NCI-H526 (cell line): ENCODE measurements at regions not wholly inside any gene's neighbourhood (a gene's known extent, or its start where the extent isn't known, plus 50 kb on each side); places are given as distances from the start of the nearest gene placed in this dataset.

Source experiments
- DNase-seq, 2 experiments: peaks; one replicate each; lab custom pipeline; 2025; lab: John Stamatoyannopoulos, UW

DNA sequence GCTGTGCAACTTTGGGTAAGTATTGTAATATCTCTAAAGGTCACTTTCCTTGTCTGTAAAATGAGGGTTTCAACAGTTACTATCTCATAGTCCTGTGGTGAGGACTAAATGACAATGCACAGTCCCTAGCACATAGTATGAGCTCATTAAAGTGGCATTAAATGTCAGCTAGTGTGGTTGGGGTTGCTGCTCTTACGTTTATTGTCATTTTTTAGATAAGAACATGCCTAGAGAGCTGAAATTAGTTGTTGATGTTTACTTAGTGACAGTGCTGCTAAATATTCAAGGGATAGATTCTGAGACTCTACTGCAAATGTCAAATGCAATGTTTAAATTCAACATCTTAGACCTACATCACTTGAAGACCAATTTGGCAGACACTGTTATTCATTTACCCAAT lies 356.1 kb upstream of the ETAA1 start:
- no peak for DNase-seq

DNA sequence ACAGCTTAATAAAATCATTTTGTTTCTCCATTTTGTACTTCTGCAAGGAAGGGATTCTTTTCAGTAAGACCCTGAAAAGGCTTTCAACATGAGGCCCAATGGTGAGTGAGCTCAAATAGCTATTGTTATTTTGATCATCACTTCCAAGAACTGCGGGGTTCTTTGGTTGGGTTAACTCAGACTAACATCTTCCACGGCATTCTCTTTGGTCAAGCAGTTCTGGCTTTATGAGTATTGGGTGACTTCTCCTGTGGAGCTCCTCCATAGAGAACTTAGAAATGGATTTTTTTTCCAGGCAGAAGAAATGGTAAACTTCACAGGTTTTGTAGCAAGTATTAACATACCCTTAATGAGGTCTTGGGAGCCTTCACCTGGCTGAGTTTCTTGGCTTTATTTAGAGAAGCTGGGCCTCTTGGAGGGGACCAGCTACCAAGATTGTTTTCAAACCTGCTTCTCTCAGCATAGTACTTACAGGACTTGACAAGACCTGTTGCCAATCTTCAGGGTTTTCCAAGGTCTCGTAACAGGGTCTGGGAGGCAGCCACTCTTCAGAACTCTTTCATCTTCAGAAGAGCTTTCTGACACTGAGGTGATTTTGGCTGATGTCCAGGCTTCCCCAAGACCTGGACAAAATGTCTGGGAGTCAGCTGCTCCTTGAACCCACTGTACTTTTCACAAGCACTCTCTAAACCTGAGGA lies 353.2 kb upstream of the ETAA1 start:
- DNase-seq = no peak

DNA sequence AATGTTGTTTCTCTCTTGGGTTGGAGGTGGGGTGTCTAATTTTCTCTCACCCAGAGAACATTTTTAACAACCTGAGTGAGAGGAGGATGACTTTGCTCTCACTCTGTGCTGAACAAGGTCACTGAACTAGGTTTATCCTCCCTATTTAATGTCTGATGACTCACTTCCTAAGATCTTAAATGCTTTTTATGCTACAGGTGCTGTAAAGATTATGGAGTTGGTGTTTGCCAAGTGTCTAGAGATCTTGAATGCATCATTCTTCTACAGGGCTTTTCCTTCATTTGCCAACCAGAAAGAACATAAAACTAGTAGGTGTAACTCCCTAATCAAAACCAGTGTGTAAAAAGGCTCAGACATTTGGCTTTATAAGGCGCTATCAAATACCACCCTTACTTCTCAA lies 350.5 kb upstream of the ETAA1 start:
- no peak for DNase-seq

DNA sequence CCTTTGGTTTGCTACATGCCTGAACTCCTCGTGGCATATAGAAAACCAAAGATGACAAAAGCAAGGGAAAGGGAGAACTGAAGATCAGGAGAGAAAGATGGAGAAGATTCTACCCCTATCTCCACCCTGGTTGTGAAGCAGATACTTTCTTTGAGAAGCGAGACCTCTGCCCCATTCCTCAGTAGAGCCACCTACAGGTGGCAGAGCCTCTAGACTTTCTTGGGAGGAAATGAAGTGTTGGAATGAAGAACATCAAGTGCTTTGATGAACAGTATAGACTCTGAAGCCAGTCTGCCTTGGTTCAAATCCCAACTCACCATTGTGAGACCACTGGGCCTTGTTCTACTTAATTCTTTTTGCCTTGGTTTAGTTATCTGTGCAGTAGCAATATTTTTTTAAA lies 348.8 kb upstream of the ETAA1 start:
- DNase-seq = no peak

DNA sequence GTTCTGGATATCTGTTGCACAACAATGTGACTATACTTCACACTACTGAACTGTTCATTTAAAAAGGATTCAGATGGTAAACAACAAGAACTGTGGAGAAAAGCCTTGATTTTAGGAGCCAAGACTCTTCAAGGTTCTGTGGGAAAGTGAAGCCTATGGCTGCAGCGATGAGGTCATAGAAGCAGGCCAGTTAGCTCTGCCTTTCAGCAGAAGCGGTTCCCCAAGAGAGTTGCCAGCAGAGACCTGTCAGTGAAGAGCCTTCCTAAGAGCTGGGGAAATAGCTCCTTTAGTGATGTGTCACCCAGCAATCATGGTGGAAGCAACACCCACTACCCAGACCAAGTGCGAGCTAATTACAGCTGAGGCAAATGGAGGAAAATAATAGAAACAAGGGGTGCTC lies 346.5 kb upstream of the ETAA1 start:
- no peak for DNase-seq

DNA sequence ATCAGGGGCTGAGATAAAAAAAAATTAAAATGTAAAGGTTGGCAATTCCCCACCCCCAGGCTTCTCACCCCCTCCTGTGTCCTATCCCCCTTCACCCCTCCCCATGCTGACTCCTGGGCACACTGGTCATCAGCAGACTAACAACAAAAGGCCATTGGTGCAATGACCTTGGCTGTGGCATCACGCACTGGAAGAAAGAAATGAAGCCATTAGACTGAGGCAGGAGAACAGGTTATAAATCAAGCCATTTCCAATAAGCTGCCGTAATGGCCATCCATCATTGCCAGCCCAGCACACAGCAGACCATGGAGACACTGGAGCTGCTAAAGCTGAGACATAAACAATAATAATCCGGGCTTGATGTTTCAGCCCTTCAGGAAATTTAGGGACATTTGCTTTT lies 342.4 kb upstream of the ETAA1 start:
- DNase-seq = no peak

DNA sequence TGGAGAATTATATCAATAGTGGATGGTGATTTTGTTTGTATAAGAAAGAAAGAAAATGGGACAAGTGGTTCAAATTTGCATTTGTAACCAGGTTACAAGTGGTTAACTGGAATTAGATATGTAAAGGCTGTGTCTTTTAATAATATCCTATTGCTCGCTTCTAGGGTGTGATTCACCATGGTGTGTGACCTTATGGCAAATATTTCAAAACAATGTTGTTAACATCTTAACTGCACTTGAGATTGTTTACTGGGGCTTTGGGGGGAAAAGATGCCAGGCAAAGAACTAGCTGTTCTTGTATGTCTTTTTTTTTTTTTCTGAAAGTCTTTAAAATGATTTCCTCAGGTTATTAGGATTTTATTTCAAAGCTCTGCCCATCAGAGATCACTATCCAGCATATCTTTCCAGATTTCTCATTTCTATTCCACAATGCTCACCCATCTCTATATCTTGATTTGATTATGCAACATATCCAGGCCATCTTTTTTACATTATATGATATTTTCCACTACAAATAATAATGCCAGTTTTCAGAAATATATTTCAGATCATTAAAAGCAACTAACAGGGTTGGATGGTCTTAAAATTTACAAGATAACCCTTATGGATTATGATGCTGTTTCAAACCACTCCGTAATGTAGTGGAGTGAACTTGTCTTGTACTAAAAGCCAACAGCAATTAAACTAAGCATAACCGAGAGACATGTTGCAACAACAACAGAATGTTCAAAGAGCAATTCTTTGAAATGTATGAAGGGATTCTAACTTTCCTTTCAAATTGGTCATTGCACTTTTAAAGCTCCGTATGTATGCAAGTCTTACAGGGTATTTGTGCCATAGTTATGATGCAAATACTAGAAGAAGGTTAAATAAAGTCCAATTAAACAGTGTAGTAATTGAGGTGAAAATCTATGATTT lies 341.5 kb upstream of the ETAA1 start:
- no peak for DNase-seq

DNA sequence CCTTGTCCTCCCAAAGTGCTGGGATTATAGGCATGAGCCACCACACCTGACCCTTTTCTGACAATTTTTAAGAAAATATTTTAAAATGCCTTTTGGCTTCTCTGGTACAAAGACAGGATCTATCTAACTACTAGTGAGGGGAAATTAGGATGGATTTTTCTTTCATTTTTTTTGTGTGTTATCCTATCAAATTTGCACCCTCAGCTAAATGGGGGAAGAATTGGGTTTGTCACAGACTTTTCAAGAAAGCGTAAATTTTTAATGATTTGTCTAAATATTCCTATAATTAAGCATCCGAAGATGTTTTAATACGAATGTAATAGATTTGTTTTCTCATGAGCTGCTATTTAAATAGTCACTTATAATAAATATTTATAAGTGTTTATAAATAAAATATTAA lies 340.0 kb upstream of the ETAA1 start:
- DNase-seq = no peak

DNA sequence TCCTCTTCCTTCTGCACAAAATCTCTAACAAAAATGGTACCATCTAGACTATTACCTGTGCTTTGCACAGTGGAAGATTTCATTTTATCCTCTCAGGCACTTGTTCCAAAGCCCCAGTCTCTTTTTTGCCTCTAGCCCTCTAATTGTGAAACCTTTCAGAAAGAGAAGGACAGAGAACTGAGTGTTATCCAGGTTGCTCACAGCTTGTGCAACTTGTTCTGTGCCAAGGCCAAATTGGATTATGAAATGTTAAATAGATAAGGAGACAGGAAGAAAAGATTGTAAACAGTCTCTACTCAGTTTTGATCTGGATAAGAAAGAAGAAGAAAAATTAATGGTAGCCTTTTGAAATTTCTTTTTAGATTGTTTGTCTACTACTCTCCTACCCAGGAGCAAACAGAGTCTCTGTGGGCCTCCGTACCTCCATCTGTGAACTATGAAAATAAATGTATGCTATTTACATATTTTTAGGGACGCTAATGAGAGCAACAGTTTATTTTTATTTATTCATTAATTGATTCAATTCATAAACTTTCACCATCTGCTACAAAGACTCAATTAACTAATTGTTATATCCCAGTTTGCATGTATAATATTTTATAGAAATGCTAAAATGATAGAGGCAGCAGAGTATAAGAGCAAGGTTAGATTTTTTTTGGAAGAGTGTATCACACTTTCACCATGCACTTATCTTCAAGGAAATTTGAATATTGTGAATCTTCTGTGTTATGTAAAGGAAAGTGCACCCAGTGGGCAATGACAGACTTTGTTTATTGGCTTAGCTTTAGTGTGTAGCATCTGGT lies 339.0 kb upstream of the ETAA1 start:
- DNase-seq = no peak

DNA sequence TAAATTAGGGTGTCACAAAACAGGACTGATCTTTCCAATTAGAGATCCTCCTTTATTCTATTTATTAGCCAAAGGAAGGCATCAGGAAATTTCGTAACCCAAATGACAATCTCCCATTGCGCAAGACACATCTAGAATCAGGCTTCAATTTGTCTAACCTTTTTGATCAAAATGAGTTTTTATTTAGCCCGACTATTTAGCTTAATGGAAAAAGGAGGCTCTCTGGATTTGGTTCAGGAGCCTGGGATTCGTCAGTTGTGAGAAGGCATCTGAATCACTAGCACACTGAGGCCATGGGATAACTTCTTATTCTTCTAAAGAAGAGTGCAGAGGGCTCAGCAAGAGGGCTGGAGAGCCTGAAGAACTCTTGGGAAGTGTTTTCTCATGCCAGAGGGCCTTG lies 332.1 kb upstream of the ETAA1 start:
- no peak for DNase-seq

DNA sequence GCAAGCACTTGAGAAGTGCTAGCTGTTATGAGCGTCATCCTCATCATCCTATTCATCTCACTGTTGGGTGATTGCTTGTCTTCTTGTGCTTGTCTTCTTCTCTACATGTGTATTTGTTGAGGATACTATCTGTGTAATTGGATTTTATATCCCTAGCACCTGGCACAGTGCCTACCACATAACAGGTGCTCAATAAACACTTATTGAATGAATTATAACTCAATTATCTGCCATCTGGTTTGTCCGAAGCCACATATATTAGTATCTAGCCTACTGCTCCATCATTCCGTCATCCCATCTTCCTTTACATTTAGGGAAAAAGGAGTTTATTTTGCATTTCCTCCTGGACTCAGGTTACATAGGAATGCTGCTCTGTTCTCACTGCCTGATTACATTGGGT lies 330.4 kb upstream of the ETAA1 start:
- DNase-seq = no peak

DNA sequence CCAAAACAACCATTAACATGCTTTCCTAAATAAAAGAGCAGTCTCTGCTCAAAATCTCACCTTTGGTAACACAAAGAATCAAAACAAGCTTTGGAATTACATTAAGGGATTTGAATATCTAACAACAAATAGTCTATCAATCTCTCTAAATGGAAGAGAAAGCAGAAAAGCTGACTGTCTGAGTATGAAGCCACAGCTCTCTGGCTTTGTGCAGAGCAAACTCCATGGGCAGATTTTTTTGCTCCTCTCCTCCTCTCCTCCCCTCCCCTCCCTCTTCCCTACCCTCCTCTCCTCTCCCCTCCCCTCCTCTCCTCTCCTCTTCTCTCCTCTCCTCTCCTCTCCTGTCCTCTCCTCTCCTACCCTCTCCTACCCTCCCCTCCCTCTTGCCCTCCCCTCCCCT lies 329.5 kb upstream of the ETAA1 start:
- DNase-seq = no peak

DNA sequence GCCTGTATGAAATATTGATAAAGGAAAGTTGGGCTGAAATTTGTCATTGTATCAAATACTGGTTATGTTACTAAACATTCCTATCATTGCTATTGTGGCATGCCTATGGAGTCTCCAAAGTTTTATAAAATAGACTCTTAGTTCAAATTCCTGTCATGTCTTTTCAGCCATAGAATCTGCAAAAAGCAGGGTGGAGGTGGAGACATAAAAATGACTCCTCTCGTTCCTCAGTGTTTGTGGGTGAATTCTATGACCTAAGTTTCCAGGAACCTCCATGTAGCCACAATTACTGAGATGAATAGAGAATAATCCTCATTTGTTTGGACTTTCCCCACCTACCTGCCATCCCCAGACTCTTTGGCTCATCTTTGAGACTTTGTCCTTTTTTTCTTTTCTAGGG lies 326.3 kb upstream of the ETAA1 start:
- DNase-seq = no peak

DNA sequence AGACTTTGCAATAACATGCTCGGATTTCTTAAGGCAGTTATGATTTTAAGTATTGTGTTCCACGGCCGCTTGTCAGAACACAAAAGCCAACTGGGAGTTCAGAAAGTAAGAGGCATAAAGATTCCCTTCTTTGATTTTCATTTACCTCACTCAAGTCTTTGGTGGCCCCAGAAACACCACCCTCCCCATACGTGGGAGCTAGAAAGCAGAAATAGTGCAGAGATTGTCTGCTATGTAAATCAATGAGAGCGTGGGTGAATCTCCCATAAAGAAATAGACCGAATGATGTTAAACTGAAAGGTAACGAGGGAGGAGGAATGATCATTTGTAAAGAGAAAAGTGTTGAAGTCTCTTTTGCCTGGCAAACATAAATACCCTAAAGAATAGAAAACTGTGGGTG lies 322.1 kb upstream of the ETAA1 start:
- no peak for DNase-seq

DNA sequence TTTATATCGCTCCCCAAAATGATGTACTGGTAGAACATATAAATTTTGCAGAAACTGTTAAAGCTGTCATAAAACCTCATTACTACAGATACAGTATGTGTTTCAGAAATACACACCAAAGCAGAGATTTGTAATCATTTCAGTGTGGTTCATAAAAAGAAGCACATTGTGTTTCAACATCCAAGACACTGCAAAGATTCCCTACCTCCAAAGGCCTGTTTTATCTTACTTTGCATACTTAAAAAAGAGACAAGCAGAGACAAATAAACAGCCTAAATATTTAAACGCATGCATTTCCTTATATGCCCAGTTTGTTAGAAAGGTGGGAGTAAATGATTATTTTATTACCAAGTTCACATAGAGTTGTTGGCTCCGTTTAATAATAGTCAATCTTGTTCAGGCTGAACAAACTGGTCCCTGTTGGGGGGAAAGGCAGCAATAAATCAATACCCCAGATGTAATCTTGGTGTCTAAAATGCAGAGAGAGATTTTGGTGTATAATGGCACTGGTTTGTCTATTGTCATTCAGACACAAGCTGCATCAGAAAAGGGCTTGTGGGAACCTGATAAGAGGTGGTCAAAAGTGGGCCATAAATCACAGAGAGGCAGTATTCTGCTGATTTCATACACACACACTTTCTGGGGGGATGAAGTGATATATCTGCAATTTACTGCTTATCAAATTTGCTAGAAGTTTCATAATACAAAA lies 321.4 kb upstream of the ETAA1 start:
- no peak for DNase-seq

DNA sequence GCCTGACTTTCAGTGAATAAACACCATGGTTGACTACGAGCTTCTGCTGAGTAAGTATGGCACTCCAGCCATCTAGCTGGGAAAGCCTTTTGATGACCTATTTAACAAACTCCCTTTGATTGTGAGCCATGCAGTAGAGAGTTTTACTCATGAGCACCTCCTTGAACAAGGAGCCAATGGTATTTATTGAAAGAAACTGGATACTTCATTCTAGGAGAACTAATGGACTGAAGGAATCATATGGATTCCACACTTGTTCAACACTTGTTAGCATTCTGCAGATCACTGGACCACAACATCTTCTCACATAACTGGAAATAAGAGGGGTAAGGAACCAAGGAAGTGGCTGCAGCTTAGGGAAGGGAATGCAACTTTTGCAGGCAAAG lies 320.9 kb upstream of the ETAA1 start:
- DNase-seq = no peak

DNA sequence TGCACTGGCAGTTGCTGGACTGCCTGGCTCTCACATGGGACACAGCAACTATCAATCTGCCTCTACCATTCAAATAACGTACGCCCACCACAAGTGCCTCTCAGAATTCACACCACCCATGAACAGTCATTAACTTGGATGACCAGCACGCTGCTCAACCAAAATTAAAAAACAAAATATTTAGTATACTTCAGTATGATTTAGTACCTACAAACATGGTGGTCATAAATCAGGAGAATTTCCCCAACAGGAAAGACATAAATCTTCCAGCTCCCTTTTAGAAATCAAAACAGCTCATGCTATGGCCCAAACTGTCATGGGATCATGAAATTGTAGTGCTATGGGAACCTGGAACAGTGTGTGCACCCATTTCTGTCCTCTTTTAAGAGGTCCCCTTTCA lies 317.4 kb upstream of the ETAA1 start:
- DNase-seq = no peak

DNA sequence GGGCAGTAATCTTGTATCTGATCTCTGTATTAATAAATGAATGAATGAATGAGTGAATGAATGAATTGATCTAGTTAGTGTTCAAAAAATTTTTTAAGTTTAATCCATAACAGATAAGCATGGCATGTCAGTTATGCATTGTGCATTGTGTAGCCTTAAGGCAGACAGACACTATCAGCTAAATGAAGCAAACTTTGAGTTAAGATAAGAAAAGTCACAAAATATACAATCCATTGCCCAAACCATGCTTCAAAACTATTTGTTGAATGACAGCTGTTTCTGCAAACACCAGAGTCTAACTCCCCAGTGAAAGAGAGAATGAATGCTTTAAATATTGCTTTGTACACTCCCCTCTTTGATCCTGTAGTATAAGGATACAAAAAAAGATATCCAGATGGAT lies 314.3 kb upstream of the ETAA1 start:
- no peak for DNase-seq

DNA sequence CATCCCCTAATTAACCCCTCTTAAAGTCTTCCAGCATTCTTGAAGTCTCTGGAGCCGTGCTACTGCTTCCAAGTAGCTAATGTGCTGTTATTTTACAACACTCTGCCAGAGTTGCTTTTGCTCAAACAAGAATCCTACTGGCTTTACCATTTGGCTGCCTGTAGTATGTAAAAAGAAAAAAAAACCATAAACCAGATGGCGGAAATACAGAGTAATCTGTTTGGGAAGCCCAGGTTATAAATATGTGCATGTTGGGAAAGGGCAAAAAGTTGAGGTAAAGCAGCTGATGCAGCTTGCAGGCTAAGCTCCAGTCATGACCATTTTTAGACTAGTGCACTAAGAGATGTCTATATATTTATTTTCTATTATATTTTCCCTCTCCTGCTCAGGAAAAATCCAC lies 313.2 kb upstream of the ETAA1 start:
- DNase-seq = no peak

DNA sequence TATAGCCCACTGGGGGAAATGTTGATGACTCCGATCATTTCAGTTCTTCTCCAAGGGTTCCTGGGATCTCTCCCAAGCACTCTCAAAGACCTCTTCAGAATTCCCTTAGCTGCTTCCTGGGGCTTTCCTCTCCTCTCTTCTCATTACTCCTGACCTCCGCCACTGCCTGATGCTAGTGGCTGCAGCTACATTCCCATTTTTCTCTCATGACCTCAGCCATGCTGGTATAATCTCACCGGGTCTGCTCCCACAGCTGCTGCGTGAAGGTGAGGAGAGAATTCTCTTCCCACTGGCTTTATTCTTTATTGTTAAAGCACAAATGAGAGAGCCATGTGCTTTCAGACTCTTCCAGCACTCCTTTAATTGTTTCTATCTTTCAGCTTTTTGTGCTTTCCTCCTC lies 312.0 kb upstream of the ETAA1 start:
- no peak for DNase-seq

DNA sequence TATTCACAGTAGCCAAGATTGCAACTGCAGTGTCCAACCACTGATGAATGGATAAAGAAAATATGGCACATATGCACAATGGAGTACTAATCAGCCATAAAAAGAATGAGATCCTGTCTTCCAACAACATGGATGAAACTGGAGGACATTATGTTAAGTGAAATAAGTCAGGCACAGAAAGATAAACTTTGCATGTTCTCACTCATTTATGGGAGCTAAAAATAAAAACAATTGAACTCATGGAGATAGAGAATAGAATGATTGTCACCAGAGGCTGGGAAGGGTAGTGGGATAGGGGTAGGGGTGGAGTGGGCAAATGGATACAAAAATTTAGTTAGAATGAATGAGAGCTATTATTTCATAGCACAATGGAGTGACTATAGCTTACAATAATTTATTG lies 305.5 kb upstream of the ETAA1 start:
- no peak for DNase-seq

DNA sequence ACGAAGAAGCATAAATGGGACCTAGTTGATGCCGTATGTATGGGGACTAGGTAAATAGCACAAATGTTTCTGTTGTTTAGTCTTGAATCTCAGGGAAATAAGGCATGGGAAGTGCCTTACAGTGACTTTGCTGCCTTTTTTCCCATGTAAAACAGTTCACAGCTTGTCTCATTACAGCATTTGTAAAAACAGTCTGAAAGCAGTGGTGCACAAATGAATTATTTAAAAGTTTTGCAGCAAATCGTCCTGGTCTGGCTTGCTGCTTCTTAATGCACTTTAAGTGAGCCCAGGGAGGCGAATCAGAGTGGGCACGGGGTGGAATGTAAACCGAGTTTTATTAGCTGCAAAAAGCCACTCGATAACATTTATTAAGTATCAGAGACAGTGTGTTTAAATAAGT lies 302.0 kb upstream of the ETAA1 start:
- no peak for DNase-seq
